ENCODE measurements at regions not wholly inside any gene's neighbourhood (a gene's known extent, or its start where the extent isn't known, plus 50 kb on each side); places are given as distances from the start of the nearest gene placed in this dataset.

GRCh38 chr13:86591862-86592261 lies 792.6 kb upstream of the SLITRK6 start:
- TF ChIP-seq EZH2 (IDR thresholded peaks at IDR 0.05; ENCODE audit: borderline replicate concordance, low read length) (no peak), CTCF (IDR thresholded peaks at IDR 0.05; ENCODE audit: low read length) (no peak)

Data from OCI-LY1 (cell line).